Activated T-cell treated with anti-CD3 and anti-CD28 coated beads for 24 hours (primary cell): ENCODE measurements at regions not wholly inside any gene's neighbourhood (a gene's known extent, or its start where the extent isn't known, plus 50 kb on each side); places are given as distances from the start of the nearest gene placed in this dataset.
"Not testable (repeated sequence)": the region's sequence is repeated elsewhere in the genome, so short reads cannot be mapped to it uniquely, and the experiment has no call there.

Experiments used
- DNase-seq: peaks from one replicate; pipeline ENCODE4 v3.0.0-alpha.2; 2020; ENCODE audit warnings: low read depth

DNA sequence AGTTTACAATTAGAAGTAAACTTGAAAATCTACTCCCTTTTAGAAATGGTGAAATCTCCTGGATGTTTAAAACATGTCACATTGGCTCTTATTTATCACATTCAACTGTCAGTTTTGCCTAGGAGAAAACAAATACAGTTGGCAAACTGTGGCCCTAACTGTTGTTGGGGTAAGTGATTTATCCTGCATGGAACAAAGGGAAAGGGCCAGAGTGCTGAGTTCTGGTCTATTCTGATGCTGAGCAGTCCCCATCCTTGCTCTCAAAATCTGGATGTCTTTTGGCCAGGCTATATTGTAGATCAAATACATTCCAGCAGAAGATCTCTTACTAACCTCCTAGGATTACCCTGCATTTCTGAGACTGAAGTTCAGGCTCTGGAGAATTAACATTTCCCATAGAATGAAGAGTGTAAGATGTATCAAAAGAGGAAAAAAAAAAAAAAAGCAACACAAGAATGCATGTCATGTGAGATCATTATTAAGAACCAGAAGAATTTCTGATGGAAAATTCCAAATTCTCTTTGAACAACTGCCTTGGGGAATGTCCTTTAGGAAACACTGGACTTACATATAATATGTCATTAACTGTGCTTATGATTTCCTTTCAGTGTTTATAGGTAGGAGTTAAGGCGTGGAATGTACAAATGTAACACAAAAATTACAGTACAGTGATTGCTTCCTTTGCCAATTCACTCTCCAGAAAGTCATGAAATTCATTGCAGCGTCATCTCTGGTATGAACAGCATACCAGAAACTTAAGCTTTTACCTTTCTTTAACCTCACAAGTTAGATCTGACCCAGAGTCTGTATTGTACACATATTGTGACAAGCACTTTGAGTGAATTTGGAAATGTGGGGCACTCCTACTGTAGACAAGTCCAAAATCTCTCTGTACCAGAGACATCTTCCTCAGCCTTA lies 1012.5 kb upstream of the LCORL start:
- no peak for DNase-seq

DNA sequence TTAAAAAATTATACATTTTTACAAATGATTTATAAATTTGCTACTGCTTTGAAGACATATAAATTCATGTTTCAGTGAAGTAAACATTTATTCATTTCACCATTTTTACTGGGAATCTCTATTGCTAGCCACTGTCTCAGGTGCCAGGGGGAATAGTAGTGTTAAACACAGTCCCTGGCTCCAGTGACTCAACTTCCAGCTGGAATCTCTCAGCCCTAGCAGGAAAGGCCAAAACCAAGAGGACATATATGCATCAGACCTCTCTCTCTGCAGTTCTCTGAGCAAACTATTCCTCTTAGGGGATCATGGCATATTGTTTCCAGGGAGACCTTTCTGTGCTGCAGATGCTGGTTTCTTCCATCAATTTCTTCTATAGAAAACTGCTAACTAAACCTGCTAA lies 1009.0 kb upstream of the LCORL start:
- no peak for DNase-seq

DNA sequence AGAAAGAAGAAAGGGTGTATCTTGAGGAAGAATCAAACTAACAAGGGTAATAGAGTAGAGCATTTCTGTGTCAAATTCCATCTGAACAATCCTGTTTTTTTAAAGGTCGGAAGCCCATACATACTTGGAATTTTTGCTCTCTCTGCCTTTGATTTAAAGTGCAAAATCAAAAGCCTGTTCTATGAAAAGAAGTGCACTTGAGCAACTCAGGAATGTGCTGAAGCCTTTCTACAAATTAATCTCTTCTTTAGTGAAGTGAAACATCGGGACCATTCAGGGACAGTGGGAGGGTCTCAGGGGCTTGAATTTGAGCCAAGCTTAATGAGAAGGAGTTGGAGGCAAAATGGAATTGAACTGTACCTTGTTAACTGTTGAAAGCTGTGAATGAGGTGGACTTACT lies 1008.5 kb upstream of the LCORL start:
- DNase-seq, result no peak

DNA sequence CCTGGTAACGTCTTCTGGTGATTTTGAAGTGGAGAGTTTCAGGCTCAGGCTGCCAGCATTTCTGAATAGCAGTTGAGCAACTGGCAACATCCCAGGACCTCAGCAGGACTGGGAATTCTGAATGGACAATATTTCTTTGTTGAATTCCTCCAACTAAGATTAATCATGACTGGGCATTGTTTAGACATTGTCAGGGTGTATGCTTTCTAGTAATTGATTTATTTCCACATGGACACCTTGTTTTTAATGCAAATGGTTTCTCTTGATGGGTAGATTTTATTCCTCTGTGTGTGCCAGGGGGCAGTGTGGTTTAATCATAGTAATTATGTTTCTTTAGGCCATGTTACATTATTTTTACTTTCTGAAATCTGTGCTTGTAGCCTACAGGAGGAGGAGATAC lies 1004.7 kb upstream of the LCORL start:
- no peak for DNase-seq

DNA sequence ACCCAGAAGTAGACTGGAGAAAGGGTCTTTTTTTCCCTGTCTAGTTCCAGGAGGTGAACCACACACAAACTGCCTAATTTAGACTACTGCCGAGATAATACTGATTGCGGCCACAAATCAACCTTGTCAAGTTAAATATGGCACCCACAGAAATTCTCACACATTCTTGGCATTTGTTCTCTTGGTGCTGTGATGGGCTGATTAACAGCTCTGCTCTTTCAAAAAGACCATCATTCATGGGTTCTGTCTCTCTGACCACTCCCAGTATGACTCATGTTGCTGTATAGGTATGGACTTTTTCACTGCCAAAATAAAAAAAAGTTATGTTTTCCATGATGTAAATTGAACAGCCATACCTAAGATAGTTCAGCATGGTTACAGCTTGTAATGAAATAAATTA lies 1003.5 kb upstream of the LCORL start:
- DNase-seq, result no peak

DNA sequence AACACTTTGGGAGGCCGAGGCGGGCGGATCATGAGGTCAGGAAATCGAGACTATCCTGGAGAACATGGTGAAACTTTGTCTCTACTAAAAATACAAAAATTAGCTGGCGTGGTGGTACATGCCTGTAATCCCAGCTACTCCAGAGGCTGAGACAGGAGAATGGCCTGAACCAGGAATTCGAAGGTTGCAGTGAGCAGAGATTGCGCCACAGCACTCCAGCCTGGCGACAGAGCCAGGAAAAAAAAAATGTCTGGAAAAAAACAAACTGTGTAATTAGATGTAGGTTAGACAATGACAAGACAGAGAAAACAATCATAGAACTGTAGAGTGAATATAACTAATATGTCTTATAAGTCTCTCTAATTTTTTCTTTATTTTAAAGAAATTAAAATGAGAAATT lies 1002.5 kb upstream of the LCORL start:
- DNase-seq, result no peak

DNA sequence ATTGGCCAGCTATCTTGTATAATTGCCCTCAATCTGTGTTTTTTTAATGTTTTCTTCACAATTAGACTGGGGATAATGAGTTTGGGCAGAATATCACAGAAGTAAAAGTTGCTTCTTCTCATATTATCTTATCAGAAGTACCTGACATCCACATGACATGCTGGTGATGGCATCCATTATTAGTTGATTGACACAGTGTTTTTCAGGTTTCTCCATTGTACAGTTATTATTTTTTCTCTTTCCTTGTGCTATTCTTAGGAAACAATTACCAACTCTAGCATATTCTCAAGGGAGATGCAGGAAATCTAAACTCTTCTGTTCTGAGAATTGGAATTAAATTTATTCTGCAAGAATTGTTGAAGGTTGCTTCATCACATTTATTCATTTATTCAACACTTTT lies 1000.1 kb upstream of the LCORL start:
- DNase-seq, result no peak

DNA sequence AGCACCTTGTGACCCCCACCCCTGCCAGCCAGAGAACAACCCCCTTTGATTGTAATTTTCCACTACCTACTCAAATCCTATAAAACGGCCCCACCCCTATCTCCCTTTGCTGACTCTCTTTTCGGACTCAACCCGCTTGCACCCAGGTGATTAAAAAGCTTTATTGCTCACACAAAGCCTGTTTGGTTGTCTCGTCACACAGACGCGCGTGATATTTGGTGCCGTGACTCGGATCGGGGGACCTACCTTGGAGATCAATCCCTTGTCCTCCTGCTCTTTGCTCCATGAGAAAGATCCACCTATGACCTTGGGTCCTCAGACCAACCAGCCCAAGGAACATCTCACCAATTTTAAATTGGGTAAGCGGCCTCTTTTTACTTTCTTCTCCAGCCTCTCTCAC lies 995.0 kb upstream of the LCORL start:
- DNase-seq, result not testable (repeated sequence)

DNA sequence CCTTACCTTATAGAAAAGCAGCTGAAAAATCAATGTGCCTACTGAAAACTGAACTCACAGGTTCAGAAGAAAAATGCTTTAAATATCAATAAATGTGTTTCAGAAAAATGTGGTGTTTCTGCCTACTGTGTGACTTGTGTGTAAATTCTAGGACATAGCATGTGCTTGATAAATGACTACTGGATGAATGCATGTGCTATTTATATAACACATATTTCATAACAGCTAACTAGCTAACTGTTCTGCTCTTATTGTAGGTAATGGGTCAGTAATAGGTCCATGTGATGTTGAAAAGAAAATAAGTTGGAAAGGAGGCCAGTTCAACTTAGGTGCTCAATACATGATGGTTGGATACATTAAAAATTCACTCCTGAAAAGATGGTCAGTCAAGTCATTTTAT lies 993.0 kb upstream of the LCORL start:
- no peak for DNase-seq

DNA sequence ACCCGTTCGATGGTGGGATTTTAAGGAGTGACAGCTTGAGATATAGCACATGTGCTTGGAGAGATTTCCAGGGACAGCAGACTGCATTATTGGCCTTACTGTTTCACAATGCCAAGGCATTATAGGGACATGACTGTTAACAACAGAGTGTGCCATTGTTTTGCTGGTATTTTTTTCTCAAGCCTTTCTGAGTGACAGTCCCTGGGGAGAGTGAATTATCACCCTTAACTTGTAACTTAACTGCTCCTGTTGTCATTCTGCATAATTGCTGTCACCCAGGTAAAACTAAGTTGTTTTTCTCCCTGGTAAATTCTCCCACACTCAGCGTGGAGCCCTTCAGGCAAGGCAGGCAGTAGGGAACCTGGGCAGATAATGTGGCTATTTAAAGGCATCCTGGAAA lies 989.2 kb upstream of the LCORL start:
- DNase-seq, result no peak

DNA sequence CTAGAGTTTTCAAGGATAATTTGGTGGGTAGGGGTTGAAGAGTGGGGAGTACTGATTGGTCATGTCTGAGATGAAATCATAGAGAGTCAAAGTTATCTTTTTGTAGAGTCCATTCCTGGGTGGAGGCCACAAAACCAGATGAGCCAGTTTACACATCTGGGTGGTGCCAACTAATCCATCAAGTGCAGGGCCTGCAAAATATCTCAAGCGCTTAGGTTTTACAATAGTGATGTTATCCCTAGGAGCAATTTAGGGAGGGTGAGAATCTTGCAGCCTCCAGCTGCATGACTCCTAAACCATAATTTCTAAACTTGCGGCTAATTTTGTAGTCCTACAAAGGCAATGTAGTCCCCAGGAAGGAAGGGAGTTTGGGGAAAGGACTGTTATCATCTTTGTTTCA lies 988.3 kb upstream of the LCORL start:
- DNase-seq, result no peak

DNA sequence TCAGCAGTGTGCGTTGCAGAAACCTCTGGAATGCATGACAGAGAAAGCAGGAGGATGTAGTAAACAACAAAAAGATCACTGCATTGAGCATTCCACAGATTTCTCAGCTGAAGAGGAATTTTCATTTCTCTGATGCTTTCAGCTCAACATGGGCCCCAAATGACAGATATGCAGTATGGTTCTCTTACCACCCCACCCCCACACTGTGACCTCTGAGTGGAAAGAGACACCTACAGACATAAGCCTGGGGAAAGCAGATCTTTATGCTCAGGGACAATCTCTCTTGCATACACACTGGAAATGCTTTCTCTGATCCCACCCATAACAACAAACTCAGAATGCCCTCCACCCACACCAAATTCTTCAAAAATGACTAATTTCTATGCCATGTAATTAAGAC lies 983.7 kb upstream of the LCORL start:
- DNase-seq, result no peak

DNA sequence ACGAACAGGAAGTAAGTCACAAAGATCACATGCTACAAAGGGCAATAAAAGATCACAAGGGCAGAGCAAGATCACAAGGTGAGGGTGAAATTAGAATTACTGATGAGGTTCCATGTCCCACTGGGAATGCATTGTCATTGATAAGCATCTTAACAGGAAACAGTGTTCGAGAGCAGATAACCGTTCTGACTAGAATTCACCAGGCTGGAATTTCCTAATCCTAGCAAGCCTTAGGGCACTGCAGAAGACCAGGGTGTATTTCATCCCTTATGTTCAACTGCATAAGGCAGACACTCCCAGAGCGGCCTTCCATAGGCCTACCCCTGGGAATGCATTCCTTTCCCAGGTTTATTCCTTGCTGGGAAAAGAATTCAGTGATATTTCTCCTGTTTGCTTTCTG lies 980.6 kb upstream of the LCORL start:
- DNase-seq, result no peak

DNA sequence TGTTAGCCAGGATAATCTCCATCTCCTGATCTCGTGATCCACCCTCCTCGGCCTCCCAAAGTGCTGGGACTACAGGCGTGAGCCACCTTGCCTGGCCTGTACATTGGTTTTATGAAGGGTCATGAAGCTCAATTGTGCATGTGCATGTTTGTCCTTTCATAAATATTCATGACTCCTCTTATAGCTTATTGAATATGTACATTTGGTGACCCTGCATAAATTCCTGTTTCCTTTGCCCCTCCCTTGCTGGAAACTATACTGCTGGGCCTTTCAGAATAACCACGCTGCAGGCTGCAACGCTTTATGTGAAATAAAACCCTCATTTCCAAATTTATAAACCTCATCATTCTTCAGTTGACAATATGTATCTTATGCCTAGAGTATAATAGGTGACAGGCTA lies 978.0 kb upstream of the LCORL start:
- DNase-seq, result no peak

DNA sequence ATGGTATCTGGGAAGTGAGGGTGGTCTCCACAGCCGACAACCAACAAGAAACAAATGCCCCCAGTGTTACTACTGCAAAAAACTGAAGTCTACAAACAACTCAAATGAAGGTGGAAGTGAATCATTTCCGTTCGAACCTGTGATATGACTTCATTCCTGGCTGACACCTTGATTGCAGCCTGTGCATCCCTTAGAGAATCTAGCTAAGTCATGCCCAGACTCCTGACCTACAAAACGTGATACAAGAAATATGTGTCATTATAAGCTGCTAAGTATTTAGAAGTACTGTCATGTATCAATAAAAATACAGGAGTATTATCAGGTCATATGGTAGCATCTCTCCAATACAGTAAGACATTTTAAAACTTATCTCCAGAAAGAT lies 959.7 kb upstream of the LCORL start:
- no peak for DNase-seq

DNA sequence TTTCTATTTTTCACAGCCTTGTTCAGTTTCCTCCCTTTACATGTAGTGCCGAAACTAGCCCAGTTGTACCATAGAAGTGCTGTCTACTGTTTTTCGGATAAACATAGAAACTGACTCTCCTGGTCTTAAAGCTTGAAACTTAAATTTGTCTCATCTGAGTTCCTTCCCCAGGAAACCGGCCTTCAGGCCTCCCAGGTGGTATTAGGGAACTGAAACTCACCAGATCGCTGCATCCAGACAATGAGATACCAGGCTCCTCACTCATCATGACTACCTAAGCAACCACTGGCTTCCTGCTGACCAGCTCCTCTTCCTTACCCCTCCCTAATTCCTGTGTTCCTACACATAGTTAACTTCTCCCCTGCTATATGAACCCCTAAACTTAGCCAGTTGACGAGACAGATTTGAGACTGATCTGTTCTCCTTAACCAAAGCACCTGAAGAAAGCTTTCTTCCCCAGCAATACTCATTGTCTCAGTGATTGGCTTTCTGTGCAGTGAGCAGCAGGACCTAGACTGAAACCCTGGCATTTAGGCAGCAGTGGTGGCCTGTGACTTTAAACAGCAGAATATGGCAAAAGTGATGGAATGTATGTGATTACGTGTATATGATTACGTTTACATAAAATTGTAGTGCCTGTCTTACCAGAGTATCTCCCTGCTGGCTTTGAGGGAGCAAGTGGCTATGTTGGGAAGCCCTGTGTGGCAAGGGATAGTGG lies 959.1 kb upstream of the LCORL start:
- no peak for DNase-seq

DNA sequence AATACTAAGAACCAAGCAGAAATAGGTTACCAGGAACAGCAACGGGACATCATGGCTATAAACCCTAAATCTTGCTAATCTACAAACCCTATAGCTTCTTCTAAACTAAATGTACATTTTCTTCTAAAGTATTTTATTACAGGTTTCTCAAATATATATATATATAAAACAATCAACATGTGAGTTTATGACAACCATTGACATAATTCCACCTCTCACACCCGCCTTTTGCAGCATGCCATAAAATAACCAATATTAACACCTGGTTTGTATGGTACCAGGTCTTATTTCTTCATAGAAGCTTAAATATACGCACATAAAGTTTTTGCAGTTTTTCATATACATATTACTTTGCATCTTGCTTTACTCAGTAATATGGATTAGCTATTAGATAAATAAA lies 955.3 kb upstream of the LCORL start:
- no peak for DNase-seq

DNA sequence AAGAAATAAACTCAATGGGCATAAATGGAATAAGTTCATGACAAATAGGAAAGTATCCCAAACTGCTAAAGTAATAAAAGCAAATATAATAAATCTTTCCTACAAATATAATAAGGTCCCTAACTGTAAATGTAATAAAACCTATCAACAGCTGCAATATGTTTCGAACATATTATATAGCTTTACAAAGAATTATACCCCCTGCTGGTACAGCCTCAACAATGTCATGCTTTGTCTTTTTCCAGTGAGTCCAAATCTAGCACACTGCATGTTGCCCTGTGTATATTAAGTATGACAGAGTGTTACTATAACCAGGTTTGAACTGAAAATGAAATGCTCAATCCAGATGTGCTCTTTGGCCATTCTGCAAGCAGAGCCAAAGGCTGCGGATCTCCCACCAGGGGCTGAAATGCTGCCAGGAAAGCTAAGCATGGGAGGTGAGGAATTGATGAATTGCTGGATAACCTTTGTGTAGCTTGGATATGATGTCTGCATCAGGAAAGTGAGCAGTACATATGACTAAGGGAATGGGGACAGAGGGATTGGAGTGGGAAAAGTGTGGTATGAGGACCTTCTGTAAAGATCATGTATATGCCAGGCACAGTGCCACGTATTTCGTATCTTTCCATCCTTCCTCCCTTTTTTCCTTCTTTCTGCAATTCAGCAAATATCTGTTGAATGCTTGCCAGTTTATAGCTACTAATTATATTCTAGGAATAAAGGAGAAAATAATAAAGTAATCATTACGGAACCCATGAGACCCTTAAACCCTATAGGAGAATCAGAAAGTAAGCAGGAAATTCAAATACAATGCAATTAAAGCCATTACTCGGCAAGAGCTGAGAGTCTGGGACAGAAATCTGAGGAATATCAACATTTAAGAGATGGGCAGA lies 954.6 kb upstream of the LCORL start:
- DNase-seq, result no peak

DNA sequence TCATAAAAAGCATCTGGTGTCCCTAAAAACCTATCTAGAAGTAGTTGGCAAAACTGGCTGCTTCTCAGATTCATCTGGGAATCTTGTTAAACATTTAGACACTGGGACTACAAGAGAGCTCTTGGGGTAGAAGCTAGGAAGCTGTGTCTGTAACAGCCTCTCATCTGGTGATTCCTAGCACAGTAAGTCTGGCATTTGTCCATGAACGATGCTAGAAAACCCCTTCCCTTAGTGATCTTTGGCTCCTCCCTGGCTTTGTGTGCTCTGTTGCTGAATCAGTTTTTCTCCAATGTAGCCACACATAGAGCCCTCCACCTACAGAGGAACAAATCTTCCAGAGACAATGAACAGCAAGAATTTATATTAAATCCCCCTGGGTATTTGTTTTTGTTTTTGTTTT lies 951.7 kb upstream of the LCORL start:
- no peak for DNase-seq

DNA sequence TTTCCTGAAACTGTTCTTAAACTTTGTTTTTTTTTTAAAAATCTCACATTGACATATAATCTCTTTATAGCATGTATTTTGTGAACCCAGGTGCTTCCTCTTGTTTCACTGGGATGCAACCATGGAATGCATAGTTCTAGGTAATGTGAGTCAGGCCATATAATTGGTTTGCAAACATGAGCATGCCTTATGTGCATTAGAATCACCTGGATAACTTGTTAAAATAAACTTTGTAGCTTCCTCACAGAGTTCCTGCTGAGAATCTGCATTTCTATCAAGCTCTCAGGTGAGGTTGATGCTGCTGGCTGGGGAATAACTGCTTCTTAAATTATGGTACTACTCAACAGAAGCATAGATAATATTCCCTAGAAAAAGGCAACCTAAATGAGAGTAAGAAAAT lies 940.3 kb upstream of the LCORL start:
- no peak for DNase-seq

DNA sequence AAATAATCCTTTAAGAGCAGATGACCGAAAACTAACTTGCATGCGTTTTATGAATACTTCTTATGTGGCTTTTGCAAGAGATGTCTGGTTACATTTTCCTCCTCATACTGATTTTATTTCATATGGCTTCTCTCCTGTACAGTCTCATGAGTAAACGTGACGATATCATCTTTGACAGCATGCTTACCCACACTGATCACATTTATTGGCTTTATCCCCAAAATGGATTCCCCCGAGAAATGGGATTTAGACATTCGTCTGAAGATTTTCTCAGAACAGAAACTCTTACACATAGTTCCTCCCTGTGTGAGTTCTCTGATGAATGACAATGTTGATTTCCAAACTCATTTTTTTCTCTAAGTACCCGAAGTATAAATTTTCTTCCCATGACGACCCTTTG lies 939.7 kb upstream of the LCORL start:
- no peak for DNase-seq

DNA sequence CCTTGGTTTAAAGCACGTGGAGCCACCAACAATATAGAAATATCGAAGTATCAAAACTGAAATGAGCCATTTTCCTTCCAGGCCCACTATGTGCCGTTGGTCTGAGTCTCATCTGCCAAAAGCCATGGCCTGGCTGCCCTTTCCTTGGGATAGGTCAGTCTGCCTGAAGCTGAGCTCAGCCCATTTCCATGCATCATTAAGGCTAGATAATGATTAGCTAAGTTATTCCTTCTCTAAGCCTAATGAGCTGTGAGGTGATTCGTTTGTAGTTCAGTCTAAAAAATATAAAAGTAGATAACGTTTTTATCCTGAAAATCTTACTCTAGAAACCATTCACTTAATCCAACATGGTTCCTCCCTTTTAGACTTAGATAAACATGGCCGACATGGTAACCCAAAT lies 936.2 kb upstream of the LCORL start:
- DNase-seq, result no peak

DNA sequence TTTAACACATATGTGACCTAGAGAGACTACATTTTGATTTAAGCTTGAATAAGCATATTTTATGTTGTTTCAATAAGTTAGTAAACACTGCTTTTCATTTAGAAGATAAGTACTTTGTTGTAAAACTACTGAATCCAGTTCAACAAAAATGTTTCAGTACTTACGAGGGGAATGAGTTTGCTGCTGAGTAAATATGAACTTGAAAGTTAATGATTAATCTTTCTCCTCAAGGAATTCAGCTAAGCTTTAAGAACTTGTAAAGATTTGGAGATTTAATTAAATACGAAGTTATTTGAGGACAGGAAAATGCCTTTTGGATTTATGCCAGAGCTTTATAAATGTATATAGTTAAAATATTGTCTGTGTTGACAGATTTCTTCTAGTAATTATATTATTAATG lies 933.0 kb upstream of the LCORL start:
- DNase-seq, result no peak
